H1 (cell line): ENCODE measurements at regions not wholly inside any gene's neighbourhood (a gene's known extent, or its start where the extent isn't known, plus 50 kb on each side); places are given as distances from the start of the nearest gene placed in this dataset.

Experiments used
- CTCF ChIA-PET: fragments of 300-600 bp; sonication (Branson Sonifier 250); formaldehyde crosslinking; loops from one replicate; lab custom pipeline; 2021; ENCODE audit not compliant: partially characterized antibody; lab: Charles Lee
- POLR2A ChIA-PET: fragments of 300-600 bp; sonication (Branson Sonifier 250); formaldehyde crosslinking; loops from one replicate; lab custom pipeline; 2021; ENCODE audit warnings: inconsistent platforms; ENCODE audit not compliant: partially characterized antibody; lab: Charles Lee
- DNase-seq, 2 experiments: peaks; one replicate each; pipeline versions ENCODE4 v3.0.0 to v3.0.0-alpha.2; 2010 to 2022; ENCODE audit warnings: low spot score in 2 of 2, low read depth in 1 of 2, mixed read lengths in 1 of 2
- FAIRE-seq: peaks from 2 replicates; lab custom pipeline; 2011; peaks lifted over from hg19 to GRCh38; lab: Jason Lieb, UNC
- H2AFZ ChIP-seq: 2 replicates; pipeline ENCODE4 v1.8.1; 2012; ENCODE audit warnings: low read length, inconsistent platforms
- H2AK5ac ChIP-seq: 2 replicates; pipeline ENCODE4 v1.6.1; 2013; ENCODE audit warnings: low read depth, low read length
- H2BK120ac ChIP-seq: replicated peaks from 2 replicates; pipeline ENCODE3; 2013; ENCODE audit warnings: low read depth, low read length, inconsistent platforms
- H2BK12ac ChIP-seq: 2 replicates; pipeline ENCODE4 v1.6.1; 2013; ENCODE audit warnings: low read depth, low read length
- H2BK15ac ChIP-seq: 2 replicates; pipeline ENCODE4 v1.6.1; 2013; ENCODE audit warnings: low read length
- H2BK20ac ChIP-seq: 2 replicates; pipeline ENCODE4 v1.6.1; 2013; ENCODE audit warnings: low read length
- H2BK5ac ChIP-seq: 2 replicates; pipeline ENCODE4 v1.6.1; 2013; ENCODE audit warnings: low read depth, low read length
- H3K14ac ChIP-seq: 2 replicates; pipeline ENCODE4 v1.6.1; 2013; ENCODE audit warnings: inconsistent platforms; ENCODE audit not compliant: insufficient read length
- H3K18ac ChIP-seq: 2 replicates; pipeline ENCODE4 v1.6.1; 2013; ENCODE audit warnings: low read length; ENCODE audit errors: extremely low read depth
- H3K23ac ChIP-seq: 2 replicates; pipeline ENCODE4 v1.6.1; 2013; ENCODE audit warnings: inconsistent platforms; ENCODE audit not compliant: insufficient read length
- H3K23me2 ChIP-seq: 2 replicates; pipeline ENCODE4 v1.6.1; 2013; ENCODE audit warnings: low read depth, low read length
- H3K27ac ChIP-seq: 2 replicates; pipeline ENCODE4 v1.6.1; 2011; ENCODE audit warnings: low read depth, low read length, inconsistent platforms
- H3K27me3 ChIP-seq, 4 experiments: replicated peaks in 1 of 4; 1 replicate in 1 of 4; 2 replicates in 3 of 4; pipeline versions ENCODE4 v1.6.1 to v1.8.1; 2011 to 2013; ENCODE audit warnings: low read length in 3 of 4, mild to moderate bottlenecking in 3 of 4, inconsistent platforms in 2 of 4, mixed read lengths in 2 of 4, moderate library complexity in 1 of 4; ENCODE audit not compliant: control insufficient read depth in 3 of 4, insufficient read depth in 3 of 4; ENCODE audit errors: extremely low read depth in 1 of 4
- H3K36me3 ChIP-seq, 4 experiments: 2 replicates each; pipeline versions ENCODE4 v1.6.1 to v1.8.1; 2011 to 2013; ENCODE audit warnings: mild to moderate bottlenecking in 4 of 4, low read length in 3 of 4, moderate library complexity in 2 of 4, control low read depth in 1 of 4, inconsistent platforms in 1 of 4; ENCODE audit not compliant: insufficient read depth in 4 of 4, control insufficient read depth in 2 of 4
- H3K4ac ChIP-seq: replicated peaks from 2 replicates; pipeline ENCODE3; 2013; ENCODE audit warnings: low read length, low read depth, mixed read lengths, inconsistent platforms; ENCODE audit not compliant: insufficient read length
- H3K4me1 ChIP-seq, 4 experiments: replicated peaks in 1 of 4; 1 replicate in 1 of 4; 2 replicates in 3 of 4; pipeline versions ENCODE4 v1.6.1 to v1.8.1; 2011 to 2013; ENCODE audit warnings: low read length in 3 of 4, inconsistent platforms in 2 of 4, mixed read lengths in 1 of 4; ENCODE audit not compliant: insufficient read depth in 4 of 4, control insufficient read depth in 3 of 4
- H3K4me2 ChIP-seq, 2 experiments: 2 replicates each; pipeline versions ENCODE4 v1.6.1 to v1.8.1; 2011 to 2013; ENCODE audit warnings: low read depth in 2 of 2, low read length in 2 of 2, control low read depth in 1 of 2, inconsistent platforms in 1 of 2, mild to moderate bottlenecking in 1 of 2; ENCODE audit not compliant: insufficient read depth in 1 of 2
- H3K4me3 ChIP-seq, 4 experiments: fragments of 200-600, 300-600 bp in 1 of 4; sonication (generic), shearing (Covaris generic), sonication (Bioruptor Twin) in 1 of 4; 2 replicates each; pipeline versions ENCODE4 v1.5.1 to v1.8.1; 2011 to 2016; ENCODE audit warnings: low read length in 4 of 4, low read depth in 3 of 4, control low read depth in 2 of 4, inconsistent platforms in 2 of 4, mild to moderate bottlenecking in 2 of 4, mixed read lengths in 1 of 4, moderate library complexity in 1 of 4; ENCODE audit not compliant: insufficient read depth in 2 of 4; ENCODE audit errors: extremely low read depth in 1 of 4
- H3K56ac ChIP-seq: replicated peaks from 2 replicates; pipeline ENCODE3; 2013; ENCODE audit warnings: low read depth, mild to moderate bottlenecking, mixed read lengths, low read length, inconsistent platforms; ENCODE audit not compliant: insufficient read length
- H3K79me1 ChIP-seq: 2 replicates; pipeline ENCODE4 v1.6.1; 2013; ENCODE audit warnings: low read depth, low read length, control low read depth
- H3K79me2 ChIP-seq, 2 experiments: 2 replicates each; pipeline versions ENCODE4 v1.6.1 to v1.8.1; 2012 to 2013; ENCODE audit warnings: low read length in 2 of 2, mild to moderate bottlenecking in 2 of 2, inconsistent platforms in 1 of 2; ENCODE audit not compliant: insufficient read depth in 2 of 2, control insufficient read depth in 1 of 2
- H3K9ac ChIP-seq, 4 experiments: replicated peaks in 1 of 4; 1 replicate in 1 of 4; 2 replicates in 3 of 4; pipeline versions ENCODE4 v1.6.1 to v1.8.1; 2011 to 2013; ENCODE audit warnings: low read depth in 3 of 4, low read length in 3 of 4, control low read depth in 2 of 4, mild to moderate bottlenecking in 2 of 4, moderate library complexity in 2 of 4, inconsistent platforms in 1 of 4; ENCODE audit errors: extremely low read depth in 1 of 4
- H3K9me3 ChIP-seq, 2 experiments: 2 replicates each; pipeline versions ENCODE4 v1.6.1 to v1.8.1; 2012 to 2013; ENCODE audit warnings: mild to moderate bottlenecking in 2 of 2, moderate library complexity in 2 of 2, control low read depth in 1 of 2, inconsistent platforms in 1 of 2, low read depth in 1 of 2, low read length in 1 of 2, mixed read lengths in 1 of 2; ENCODE audit not compliant: insufficient read depth in 2 of 2
- H4K20me1 ChIP-seq, 2 experiments: replicated peaks in 1 of 2; 2 replicates each; pipeline versions ENCODE3 to v1.8.1; 2011 to 2013; ENCODE audit warnings: inconsistent platforms in 2 of 2, low read length in 2 of 2, mild to moderate bottlenecking in 1 of 2; ENCODE audit not compliant: insufficient read depth in 2 of 2, control insufficient read depth in 1 of 2
- H4K5ac ChIP-seq: 2 replicates; pipeline ENCODE4 v1.6.1; 2013; ENCODE audit warnings: low read length, low read depth, mixed read lengths, inconsistent platforms; ENCODE audit not compliant: insufficient read length
- H4K8ac ChIP-seq: 2 replicates; pipeline ENCODE4 v1.8.0; 2013; ENCODE audit warnings: mild to moderate bottlenecking, moderate library complexity, low read length, inconsistent platforms; ENCODE audit not compliant: insufficient read depth; ENCODE audit errors: extremely low read depth
- H4K91ac ChIP-seq: replicated peaks from 2 replicates; pipeline ENCODE3; 2013; ENCODE audit warnings: low read length, mixed read lengths, inconsistent platforms; ENCODE audit not compliant: insufficient read length
- ASH2L ChIP-seq: fragments of 200-600, 300-600 bp; sonication (generic); IDR thresholded peaks from one replicate; pipeline ENCODE4 v1.7.1; 2017; ENCODE audit warnings: low read length
- CBX5 ChIP-seq: fragments of 300-800, 300-1000 bp; sonication (generic); IDR thresholded peaks from 2 replicates; pipeline ENCODE4 v1.7.1; 2016; ENCODE audit warnings: antibody characterized with exemption, low read length, low read depth
- CREB1 ChIP-seq: IDR thresholded peaks from 2 replicates; pipeline ENCODE4 v1.6.1; 2012; ENCODE audit warnings: inconsistent platforms
- EGR1 ChIP-seq: IDR thresholded peaks from 2 replicates; pipeline ENCODE4 v1.6.1; 2011; ENCODE audit warnings: low read depth, low read length, borderline replicate concordance
- JUN ChIP-seq: IDR thresholded peaks from 2 replicates; pipeline ENCODE4 v1.6.1; 2011; ENCODE audit warnings: low read depth, mild to moderate bottlenecking, improper control_type of control experiment, low read length
- KDM1A ChIP-seq: fragments of 200-600, 300-600 bp; sonication (generic); IDR thresholded peaks from 2 replicates; pipeline ENCODE4 v1.7.1; 2016; ENCODE audit warnings: mild to moderate bottlenecking, low read length, borderline replicate concordance
- KDM5A ChIP-seq: fragments of 200-600 bp; IDR thresholded peaks from 2 replicates; pipeline ENCODE4 v1.7.1; 2012; ENCODE audit warnings: mild to moderate bottlenecking, low read length, inconsistent platforms, mixed read lengths
- MAFK ChIP-seq: IDR thresholded peaks from 2 replicates; pipeline ENCODE4 v1.6.1; 2012; ENCODE audit warnings: low read depth, mild to moderate bottlenecking, improper control_type of control experiment, low read length
- NRF1 ChIP-seq: IDR thresholded peaks from 2 replicates; pipeline ENCODE4 v1.6.1; 2011; ENCODE audit warnings: mild to moderate bottlenecking, low read depth, low read length, improper control_type of control experiment
- POLR2A ChIP-seq, 2 experiments: IDR thresholded peaks; 1 replicate in 1 of 2; 2 replicates in 1 of 2; pipeline ENCODE4 v1.6.1; 2011; ENCODE audit warnings: low read depth in 2 of 2, low read length in 2 of 2, mild to moderate bottlenecking in 2 of 2; ENCODE audit errors: control extremely low read depth in 1 of 2
- RFX5 ChIP-seq: IDR thresholded peaks from 2 replicates; pipeline ENCODE4 v1.6.1; 2011; ENCODE audit warnings: low read depth, low read length, improper control_type of control experiment, borderline replicate concordance
- RNF2 ChIP-seq: fragments of 200-900, 300-1000 bp; sonication (generic); IDR thresholded peaks from 2 replicates; pipeline ENCODE4 v1.7.1; 2016; ENCODE audit warnings: borderline replicate concordance, low read depth, mild to moderate bottlenecking, antibody characterized with exemption, low read length; ENCODE audit not compliant: poor library complexity, severe bottlenecking; ENCODE audit errors: missing control alignments
- SIN3A ChIP-seq, 2 experiments: IDR thresholded peaks in 1 of 2; conservative IDR thresholded peaks in 1 of 2; 2 replicates each; pipeline ENCODE4 v1.6.1; 2011 to 2012; ENCODE audit warnings: low read length in 2 of 2, improper control_type of control experiment in 1 of 2, low read depth in 1 of 2, mild to moderate bottlenecking in 1 of 2
- SIX5 ChIP-seq: IDR thresholded peaks from 2 replicates; pipeline ENCODE4 v1.6.1; 2011; ENCODE audit warnings: mild to moderate bottlenecking, low read depth, low read length
- SRF ChIP-seq: IDR thresholded peaks from 2 replicates; pipeline ENCODE4 v1.6.1; 2011; ENCODE audit warnings: mild to moderate bottlenecking, low read depth, low read length, moderate library complexity
- YY1 ChIP-seq: IDR thresholded peaks from 2 replicates; pipeline ENCODE4 v1.6.1; 2011; ENCODE audit warnings: low read depth, mild to moderate bottlenecking, low read length
- WGBS, 2 experiments: shearing (Covaris generic) in 1 of 2; methylation state at CpG; one replicate each; pipeline versions ENCODE4 v1.1.6 to v1.1.7; 2013 to 2015; ENCODE audit warnings: low lambda C conversion rate in 2 of 2, mixed read lengths in 2 of 2, inconsistent platforms in 1 of 2, low coverage in 1 of 2, missing lambda C conversion rate in 1 of 2; ENCODE audit not compliant: insufficient replicate concordance in 2 of 2, insufficient coverage in 1 of 2, insufficient read length in 1 of 2; ENCODE audit errors: extremely low coverage in 1 of 2, missing lambda C conversion rate in 1 of 2; 5-methylcytosine and 5-hydroxymethylcytosine counted together

- H3K14ac ChIP-seq, result no peak overlapping the region
- ChIA-PET CTCF (interaction anchor here (1.0 to 1.7 kb wide), 2 partner anchors 65 to 232 kb away, joined by 3 to 4 read pairs; no protein-coding TSS in a partner anchor), POLR2A (no interaction called here)
- H4K91ac ChIP-seq, result no peak overlapping the region
- no peaks in the 10 kb centered on the region for H3K79me1 ChIP-seq
- TF ChIP-seq CREB1, result no peak
- TF ChIP-seq SIN3A (conservative IDR thresholded peaks at IDR 0.05 in 1 of 2, IDR thresholded peaks at IDR 0.05 in 1 of 2; ENCODE audit: low read depth in 1 of 2, low read length in 2 of 2), result no peak
- no peak for TF ChIP-seq YY1
- no peak for TF ChIP-seq RFX5
- no peak for TF ChIP-seq EGR1
- no peak for TF ChIP-seq NRF1
- no peak for TF ChIP-seq ASH2L
- TF ChIP-seq JUN, result no peak
- TF ChIP-seq KDM5A, result no peak
- no peak for TF ChIP-seq MAFK
- no peak for TF ChIP-seq POLR2A (IDR thresholded peaks at IDR 0.05; ENCODE audit: control extremely low read depth in 1 of 2, low read depth in 2 of 2, low read length in 2 of 2)
- TF ChIP-seq SIX5, result no peak
- TF ChIP-seq RNF2, result no peak
- TF ChIP-seq KDM1A, result no peak
- no peak for TF ChIP-seq CBX5
- no peak for TF ChIP-seq SRF
- no peak overlapping the region for H3K4me3 ChIP-seq
- no peaks in the 10 kb centered on the region for H3K23me2 ChIP-seq
- H3K9ac ChIP-seq, result no peak overlapping the region
- no peaks in the 10 kb centered on the region for H3K79me2 ChIP-seq
- no peak overlapping the region for H3K27ac ChIP-seq
- no peak overlapping the region for H2BK12ac ChIP-seq
- no peak overlapping the region for H4K5ac ChIP-seq
- no peak overlapping the region for H2BK120ac ChIP-seq
- H4K8ac ChIP-seq, result no peak overlapping the region
- H3K18ac ChIP-seq, result no peak overlapping the region
- no peaks in the 10 kb centered on the region for H3K27me3 ChIP-seq
- no peak overlapping the region for H2BK5ac ChIP-seq
- no peak overlapping the region for H2AK5ac ChIP-seq
- H2BK15ac ChIP-seq, result no peak overlapping the region
- no peaks in the 10 kb centered on the region for H3K9me3 ChIP-seq
- 87% methylated on average over 7 of the region's 8 CpGs; no CpG with 5 or more reads in 1 of the 2 experiments for WGBS, 2 experiments
- H4K20me1 ChIP-seq, result no peaks in the 10 kb centered on the region
- no peak overlapping the region for H3K4me2 ChIP-seq
- H3K36me3 ChIP-seq, result no peaks in the 10 kb centered on the region
- no peak overlapping the region for H3K23ac ChIP-seq
- FAIRE-seq (no peak), DNase-seq (no peak)
- H3K4ac ChIP-seq, result no peak overlapping the region
- H2AFZ ChIP-seq, result no peak overlapping the region
- H3K56ac ChIP-seq, result no peak overlapping the region
- no peak overlapping the region for H2BK20ac ChIP-seq
- peaks cover 0 to 4% (median 2%) of the 10 kb centered on the region in 4 experiments; a peak in 3 of 7 replicates for H3K4me1 ChIP-seq
Measured at GRCh38 chr1:244296003-244296402, 155.7 kb downstream of the ADSS2 start.
